Gastroesophageal sphincter (tissue), 4 donors: ENCODE measurements at regions not wholly inside any gene's neighbourhood (a gene's known extent, or its start where the extent isn't known, plus 50 kb on each side); places are given as distances from the start of the nearest gene placed in this dataset.
A peak's percentile ranks its signal among the peaks of the same experiment; 100 is the strongest.

Experiments
- ATAC-seq: fragments of 150-250 bp; one replicate; pipeline ENCODE4 v1.9.1; 2016; ENCODE audit warnings: mild to moderate bottlenecking, moderate library complexity
- H3K27ac ChIP-seq, 4 donors: fragments of 200-600 bp; sonication (generic) in 3 of 4; 1 replicate in 3 of 4; 2 replicates in 1 of 4; pipeline ENCODE4 v1.5.1; 2016 to 2019
- H3K27me3 ChIP-seq: fragments of 200-600 bp; sonication (generic); one replicate; pipeline ENCODE4 v1.5.1; 2019
- H3K36me3 ChIP-seq, 2 donors: fragments of 200-600 bp; sonication (generic); one replicate each; pipeline ENCODE4 v1.5.1; 2019; ENCODE audit warnings: control low read depth in 1 of 2
- H3K4me1 ChIP-seq, 3 donors: fragments of 200-600 bp; sonication (generic); 1 replicate in 2 of 3; 2 replicates in 1 of 3; pipeline ENCODE4 v1.5.1; 2016 to 2019; ENCODE audit warnings: control low read depth in 2 of 3
- H3K4me3 ChIP-seq, 2 donors: fragments of 200-600 bp; sonication (generic); one replicate each; pipeline ENCODE4 v1.5.1; 2019; ENCODE audit warnings: mild to moderate bottlenecking in 1 of 2, moderate library complexity in 1 of 2
- H3K9me3 ChIP-seq, 3 donors: fragments of 200-600 bp; sonication (generic); one replicate each; pipeline ENCODE4 v1.5.1; 2017 to 2019; ENCODE audit warnings: control low read depth in 2 of 3
- EP300 ChIP-seq: sonication (generic); formaldehyde crosslinking; IDR thresholded peaks from one replicate; pipeline ENCODE4 v1.6.1; 2017; ENCODE audit warnings: antibody characterized with exemption, mild to moderate bottlenecking
- POLR2A ChIP-seq, 2 donors: fragments of 450-650 bp; IDR thresholded peaks; one replicate each; pipeline ENCODE4 v1.6.1; 2017; ENCODE audit warnings: antibody characterized with exemption in 2 of 2, mild to moderate bottlenecking in 2 of 2, moderate library complexity in 1 of 2
- POLR2AphosphoS5 ChIP-seq: sonication (generic); formaldehyde crosslinking; IDR thresholded peaks from one replicate; pipeline ENCODE4 v1.6.1; 2017; ENCODE audit warnings: antibody characterized with exemption
- WGBS, 2 donors: methylation state at CpG; one replicate each; pipeline ENCODE4 v1.1.5; 2018; ENCODE audit warnings: low coverage in 1 of 2; 5-methylcytosine and 5-hydroxymethylcytosine counted together
- TF ChIP-seq, protein P1 (sequence below), 4 experiments: fragments of 200-600 bp in 2 of 4; fragments of 450-650 bp in 2 of 4; sonication (generic) in 1 of 4; IDR thresholded peaks; one replicate each; pipeline ENCODE4 v1.5.1; 2017 to 2019; ENCODE audit warnings: antibody characterized with exemption in 4 of 4, mild to moderate bottlenecking in 2 of 4, moderate library complexity in 2 of 4

DNA sequence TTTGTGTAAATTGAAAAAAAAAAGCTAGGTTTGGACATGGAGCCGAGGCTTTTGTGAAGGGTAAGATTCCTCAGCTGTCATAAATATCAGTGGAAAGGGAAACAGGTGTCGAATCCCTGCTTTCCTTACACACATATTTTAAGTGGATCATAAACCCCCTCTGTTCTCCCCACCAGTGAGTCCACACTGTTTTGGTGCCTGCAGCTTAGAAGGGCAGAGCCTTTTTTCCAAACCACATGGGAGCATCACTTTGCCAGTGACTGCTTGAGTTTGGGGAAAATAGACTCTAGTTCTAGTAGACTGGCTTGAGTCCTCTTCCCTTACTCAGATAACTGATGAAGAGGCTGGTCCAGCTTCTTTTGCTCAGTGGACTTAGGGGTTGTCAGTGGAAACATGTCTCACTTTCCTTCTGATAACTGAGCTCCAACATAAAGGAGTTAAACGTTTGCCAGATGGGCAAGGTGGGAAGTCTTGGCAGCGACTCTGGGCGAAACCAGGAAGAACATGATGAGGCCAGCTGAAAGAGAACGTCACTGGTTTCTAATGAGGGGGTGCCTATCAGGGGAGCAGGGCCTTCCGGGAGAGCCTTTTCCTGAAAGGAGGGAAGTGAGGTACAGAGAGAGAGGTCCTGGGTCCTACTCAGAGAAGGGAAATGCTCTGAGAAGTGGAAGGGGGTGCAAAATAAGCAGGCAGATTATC, 168.1 kb upstream of the PARP11 start:
- Histone ChIP-seq H3K4me1 (no peaks in the 10 kb centered on the region), H3K4me3 (no peak overlapping the region), H3K27ac (no peak overlapping the region), H3K27me3 (peaks cover 3% of the 10 kb centered on the region), H3K9me3 (no peaks in the 10 kb centered on the region), H3K36me3 (no peaks in the 10 kb centered on the region)
- WGBS, 2 donors, result 35 to 92% methylated on average over 3 to 6 of the region's 7 CpGs
- TF ChIP-seq, protein P1, sequence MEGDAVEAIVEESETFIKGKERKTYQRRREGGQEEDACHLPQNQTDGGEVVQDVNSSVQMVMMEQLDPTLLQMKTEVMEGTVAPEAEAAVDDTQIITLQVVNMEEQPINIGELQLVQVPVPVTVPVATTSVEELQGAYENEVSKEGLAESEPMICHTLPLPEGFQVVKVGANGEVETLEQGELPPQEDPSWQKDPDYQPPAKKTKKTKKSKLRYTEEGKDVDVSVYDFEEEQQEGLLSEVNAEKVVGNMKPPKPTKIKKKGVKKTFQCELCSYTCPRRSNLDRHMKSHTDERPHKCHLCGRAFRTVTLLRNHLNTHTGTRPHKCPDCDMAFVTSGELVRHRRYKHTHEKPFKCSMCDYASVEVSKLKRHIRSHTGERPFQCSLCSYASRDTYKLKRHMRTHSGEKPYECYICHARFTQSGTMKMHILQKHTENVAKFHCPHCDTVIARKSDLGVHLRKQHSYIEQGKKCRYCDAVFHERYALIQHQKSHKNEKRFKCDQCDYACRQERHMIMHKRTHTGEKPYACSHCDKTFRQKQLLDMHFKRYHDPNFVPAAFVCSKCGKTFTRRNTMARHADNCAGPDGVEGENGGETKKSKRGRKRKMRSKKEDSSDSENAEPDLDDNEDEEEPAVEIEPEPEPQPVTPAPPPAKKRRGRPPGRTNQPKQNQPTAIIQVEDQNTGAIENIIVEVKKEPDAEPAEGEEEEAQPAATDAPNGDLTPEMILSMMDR (IDR thresholded peaks at IDR 0.05), result no peak
- no peak for TF ChIP-seq POLR2A (IDR thresholded peaks at IDR 0.05)
- TF ChIP-seq POLR2AphosphoS5, result no peak
- no peak for TF ChIP-seq EP300
- no peak for ATAC-seq

DNA sequence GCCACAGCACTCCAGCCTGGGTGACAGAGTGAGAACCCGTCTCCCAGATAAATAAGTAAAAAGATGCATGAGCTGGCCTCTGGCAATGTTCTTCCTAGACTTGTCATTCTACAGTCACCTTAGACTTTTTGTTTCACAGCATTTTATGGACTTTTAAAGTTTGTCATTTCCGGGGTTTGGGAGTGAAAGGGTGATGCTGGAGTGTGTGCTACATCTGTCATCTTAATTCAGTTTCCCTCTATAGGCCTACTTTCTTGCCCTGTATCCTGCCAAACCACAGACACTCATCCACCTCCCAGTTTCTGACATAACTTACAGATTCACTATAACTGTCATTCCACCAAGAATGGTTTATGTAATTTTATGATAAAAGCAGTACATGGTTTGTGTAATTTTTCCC, 166.7 kb upstream of the PARP11 start:
- ATAC-seq, result no peak
- Histone ChIP-seq H3K4me1 (no peaks in the 10 kb centered on the region), H3K27me3 (peaks cover 3% of the 10 kb centered on the region), H3K36me3 (no peaks in the 10 kb centered on the region), H3K9me3 (no peaks in the 10 kb centered on the region), H3K4me3 (no peak overlapping the region), H3K27ac (no peak overlapping the region)
- WGBS, 2 donors, result 80 to 85% methylated on average over 2 of the region's 2 CpGs
- TF ChIP-seq EP300 (no peak), POLR2AphosphoS5 (no peak), POLR2A (IDR thresholded peaks at IDR 0.05) (no peak)
- TF ChIP-seq, protein P1 (IDR thresholded peaks at IDR 0.05), result no peak

DNA sequence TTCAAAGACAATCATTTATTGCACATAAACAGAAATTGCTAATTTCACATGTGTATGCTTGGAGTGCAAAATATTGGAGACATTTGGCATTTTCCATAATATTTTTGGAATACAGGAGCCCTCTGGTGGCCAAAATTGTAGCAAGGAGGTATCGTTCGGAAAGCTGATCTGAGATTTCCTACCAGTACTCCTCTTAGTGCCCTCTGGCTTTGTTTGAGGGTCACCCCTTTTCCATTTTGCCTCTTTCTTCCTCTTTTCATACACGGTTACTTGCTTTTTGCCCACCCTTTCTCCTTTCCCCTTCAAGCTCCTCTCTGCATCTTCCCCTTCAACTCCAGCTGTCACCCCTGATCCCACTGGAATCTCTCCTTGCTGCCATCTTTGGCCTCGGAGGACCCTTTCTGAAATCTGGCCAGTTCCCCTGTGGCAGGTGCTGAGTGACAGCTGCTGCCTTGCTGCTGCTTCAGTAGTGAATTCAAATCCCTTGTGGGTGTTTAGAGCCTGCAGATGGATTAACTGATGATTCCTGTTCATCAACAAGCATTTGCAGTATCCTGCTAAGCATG, 164.6 kb upstream of the PARP11 start:
- Histone ChIP-seq H3K4me1 (no peaks in the 10 kb centered on the region), H3K9me3 (no peaks in the 10 kb centered on the region), H3K27ac (no peak overlapping the region), H3K4me3 (no peak overlapping the region), H3K36me3 (no peaks in the 10 kb centered on the region), H3K27me3 (peaks cover 3% of the 10 kb centered on the region)
- TF ChIP-seq EP300 (no peak), POLR2A (IDR thresholded peaks at IDR 0.05) (no peak), POLR2AphosphoS5 (no peak)
- TF ChIP-seq, protein P1 (IDR thresholded peaks at IDR 0.05), result peak; percentile 72 to 81 (median 75)
- WGBS, 2 donors, result 16 to 27% methylated on average over 4 of the region's 4 CpGs
- ATAC-seq, result no peak

DNA sequence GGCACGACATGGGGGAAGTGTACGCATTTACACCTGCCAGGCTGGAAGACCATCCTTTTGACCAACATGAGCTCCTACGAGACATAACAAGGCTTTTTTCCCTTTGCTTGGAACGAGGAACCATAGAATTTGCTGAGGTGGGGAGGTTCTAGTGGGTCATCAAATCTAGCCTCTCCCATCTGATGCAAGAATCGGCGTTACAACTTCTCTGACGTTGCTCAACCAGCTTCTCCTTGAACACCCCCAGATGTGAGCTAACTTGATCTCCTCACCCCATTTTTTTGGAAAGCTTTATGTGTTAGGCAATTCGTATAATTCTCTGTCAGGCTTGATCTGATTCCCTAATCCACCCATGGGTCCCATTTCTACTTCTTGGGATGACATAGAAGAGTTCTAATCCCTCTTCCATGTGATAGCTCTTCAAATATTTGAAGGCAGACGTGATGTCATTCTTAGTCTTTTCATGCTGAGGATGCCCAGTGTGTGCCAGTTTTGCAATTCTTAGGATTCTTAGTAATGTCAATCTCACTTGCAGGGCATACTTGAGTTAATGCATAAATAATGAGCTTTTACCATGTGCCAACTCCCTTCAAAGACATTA, 163.6 kb upstream of the PARP11 start:
- Histone ChIP-seq H3K36me3 (no peaks in the 10 kb centered on the region), H3K9me3 (no peaks in the 10 kb centered on the region), H3K27ac (no peak overlapping the region), H3K4me1 (peaks cover 0 to 5% (median 1%) of the 10 kb centered on the region in 3 donors), H3K4me3 (no peak overlapping the region), H3K27me3 (no peaks in the 10 kb centered on the region)
- no peak for TF ChIP-seq POLR2A (IDR thresholded peaks at IDR 0.05)
- TF ChIP-seq POLR2AphosphoS5, result no peak
- no peak for TF ChIP-seq EP300
- TF ChIP-seq, protein P1 (IDR thresholded peaks at IDR 0.05), result no peak
- WGBS, 2 donors, result 81 to 83% methylated on average over 8 to 9 of the region's 9 CpGs
- peak; percentile 6 for ATAC-seq

DNA sequence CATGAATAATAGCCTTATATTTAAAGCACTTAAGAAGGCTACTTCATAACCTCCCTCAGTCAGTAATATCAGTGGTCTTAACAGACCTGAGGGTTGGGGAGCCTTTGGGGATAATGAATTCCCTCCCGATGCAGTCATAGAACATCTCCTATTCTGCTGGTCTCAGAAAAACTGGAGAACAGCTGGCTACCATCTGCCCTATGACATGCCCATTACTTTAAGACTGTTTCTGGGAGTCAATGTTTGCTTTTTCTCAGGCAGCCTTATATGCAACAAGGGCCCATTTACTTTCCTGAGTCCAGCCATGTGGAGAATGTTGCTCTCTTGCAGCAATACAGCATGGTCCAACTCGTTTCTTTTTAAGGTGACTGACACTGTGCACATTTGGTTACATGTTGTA, 161.7 kb upstream of the PARP11 start:
- no peak overlapping the region for H3K27ac ChIP-seq
- H3K36me3 ChIP-seq, result no peaks in the 10 kb centered on the region
- H3K27me3 ChIP-seq, result no peaks in the 10 kb centered on the region
- WGBS, 2 donors, result 36 to 39% methylated on average over 2 of the region's 2 CpGs
- H3K4me3 ChIP-seq, result no peak overlapping the region
- ATAC-seq, result no peak
- peaks cover 0 to 18% (median 4%) of the 10 kb centered on the region in 3 donors for H3K4me1 ChIP-seq
- TF ChIP-seq, protein P1 (IDR thresholded peaks at IDR 0.05), result no peak
- TF ChIP-seq POLR2AphosphoS5 (no peak), POLR2A (IDR thresholded peaks at IDR 0.05) (no peak), EP300 (no peak)
- H3K9me3 ChIP-seq, result no peaks in the 10 kb centered on the region
